CD8-positive, alpha-beta memory T cell (primary cell): ENCODE measurements at regions not wholly inside any gene's neighbourhood (a gene's known extent, or its start where the extent isn't known, plus 50 kb on each side); places are given as distances from the start of the nearest gene placed in this dataset.

Experiments used
- CTCF ChIA-PET: fragments of 350-600 bp; sonication (Branson Sonifier 250); formaldehyde crosslinking; loops from one replicate; lab custom pipeline; 2021; ENCODE audit warnings: antibody characterized with exemption; lab: Charles Lee
- POLR2A ChIA-PET: fragments of 350-600 bp; sonication (Branson Sonifier 250); formaldehyde crosslinking; loops from one replicate; lab custom pipeline; 2021; ENCODE audit warnings: antibody characterized with exemption; lab: Charles Lee
- DNase-seq, 5 donors: peaks; one replicate each; pipeline versions ENCODE4 v3.0.0 to v3.0.0-alpha.2; 2020 to 2022; ENCODE audit warnings: mixed read lengths in 1 of 5
- H3K27ac ChIP-seq: one replicate; pipeline ENCODE4 v1.7.0; 2013; ENCODE audit warnings: low read depth, mild to moderate bottlenecking, low read length, moderate library complexity
- H3K27me3 ChIP-seq: 2 replicates; pipeline ENCODE4 v1.7.0; 2013; ENCODE audit warnings: low read length, mild to moderate bottlenecking; ENCODE audit not compliant: insufficient read depth, poor library complexity, severe bottlenecking
- H3K36me3 ChIP-seq: 2 replicates; pipeline ENCODE4 v1.7.0; 2013; ENCODE audit warnings: mild to moderate bottlenecking, low read length, moderate library complexity; ENCODE audit not compliant: insufficient read depth
- H3K4me1 ChIP-seq: 2 replicates; pipeline ENCODE4 v1.7.0; 2013; ENCODE audit warnings: mild to moderate bottlenecking, low read length, moderate library complexity; ENCODE audit not compliant: insufficient read depth
- H3K4me3 ChIP-seq: 2 replicates; pipeline ENCODE4 v1.7.0; 2013; ENCODE audit warnings: mild to moderate bottlenecking, low read length
- H3K9me3 ChIP-seq: 2 replicates; pipeline ENCODE4 v1.7.0; 2013; ENCODE audit warnings: mild to moderate bottlenecking, low read length
- H3K27ac Mint-ChIP-seq, 8 donors: one replicate each; pipeline ENCODE4 v1.8.0; 2020 to 2021; ENCODE audit warnings: mixed read lengths in 8 of 8, mild to moderate bottlenecking in 6 of 8, inconsistent platforms in 3 of 8, moderate library complexity in 3 of 8
- H3K27me3 Mint-ChIP-seq, 2 donors: one replicate each; pipeline ENCODE4 v1.8.0; 2020 to 2021; ENCODE audit warnings: mixed read lengths in 2 of 2, mild to moderate bottlenecking in 1 of 2, moderate library complexity in 1 of 2
- H3K36me3 Mint-ChIP-seq, 3 donors: one replicate each; pipeline ENCODE4 v1.8.0; 2020 to 2021; ENCODE audit warnings: mixed read lengths in 3 of 3, inconsistent platforms in 1 of 3, mild to moderate bottlenecking in 1 of 3
- H3K4me1 Mint-ChIP-seq, 3 donors: one replicate each; pipeline ENCODE4 v1.8.0; 2020 to 2021; ENCODE audit warnings: mixed read lengths in 3 of 3, inconsistent platforms in 1 of 3, mild to moderate bottlenecking in 1 of 3
- H3K4me3 Mint-ChIP-seq, 7 donors: one replicate each; pipeline ENCODE4 v1.8.0; 2020 to 2021; ENCODE audit warnings: mixed read lengths in 7 of 7, mild to moderate bottlenecking in 6 of 7, moderate library complexity in 4 of 7, inconsistent platforms in 2 of 7
- H3K9me3 Mint-ChIP-seq, 5 donors: one replicate each; pipeline ENCODE4 v1.8.0; 2020 to 2022; ENCODE audit warnings: mixed read lengths in 5 of 5, mild to moderate bottlenecking in 3 of 5, moderate library complexity in 2 of 5, inconsistent platforms in 1 of 5

- Mint-ChIP-seq H3K27me3 (peaks cover 9 to 43% of the 10 kb centered on the region in 2 donors), H3K9me3 (no peaks in the 10 kb centered on the region), H3K27ac (peak overlapping the region in 3 of 8 donors; percentile 0 to 26 (median 25)), H3K4me1 (peaks cover 7 to 17% (median 13%) of the 10 kb centered on the region in 3 donors), H3K4me3 (peak overlapping the region; percentile 75 to 88 (median 80)), H3K36me3 (peaks cover 0 to 3% (median 0%) of the 10 kb centered on the region in 3 donors)
- ChIA-PET POLR2A (interaction anchor here (0.9 kb wide), 1 partner anchor 18 kb away, joined by 3 read pairs; no protein-coding TSS in a partner anchor), CTCF (interaction anchor here (1.5 to 1.9 kb wide), 3 partner anchors 10 to 169 kb away, joined by 3 to 11 read pairs (median 9); no protein-coding TSS in a partner anchor)
- H3K27me3 ChIP-seq = peaks cover 3% of the 10 kb centered on the region
- no peaks in the 10 kb centered on the region for H3K36me3 ChIP-seq
- peaks cover 10% of the 10 kb centered on the region for H3K4me1 ChIP-seq
- no peak overlapping the region for H3K27ac ChIP-seq
- no peaks in the 10 kb centered on the region for H3K9me3 ChIP-seq
- peak overlapping the region; percentile 73 for H3K4me3 ChIP-seq
- peak; percentile 19 to 65 (median 49) for DNase-seq
Observed at GRCh38 chr6:129766959-129767728, 57.2 kb upstream of the ARHGAP18 start.

GRCh38 chr6:129764761-129765407 lies 54.9 kb upstream of the ARHGAP18 start:
- Mint-ChIP-seq H3K27ac (no peak overlapping the region), H3K27me3 (peaks cover 9 to 43% of the 10 kb centered on the region in 2 donors), H3K4me3 (no peak overlapping the region), H3K4me1 (peaks cover 7 to 17% (median 13%) of the 10 kb centered on the region in 3 donors), H3K36me3 (no peaks in the 10 kb centered on the region), H3K9me3 (no peaks in the 10 kb centered on the region)
- Histone ChIP-seq H3K9me3 (no peaks in the 10 kb centered on the region), H3K36me3 (no peaks in the 10 kb centered on the region), H3K27ac (no peak overlapping the region), H3K4me3 (no peak overlapping the region), H3K27me3 (peaks cover 3% of the 10 kb centered on the region), H3K4me1 (peaks cover 10% of the 10 kb centered on the region)
- DNase-seq = no peak
- ChIA-PET CTCF (interaction anchor here (1.1 to 3.1 kb wide), 3 partner anchors 8 to 167 kb away, joined by 4 to 16 read pairs (median 4); no protein-coding TSS in a partner anchor), POLR2A (no interaction called here)

GRCh38 chr6:129759796-129760605 lies 50.0 kb upstream of the ARHGAP18 start:
- H3K36me3 ChIP-seq = no peaks in the 10 kb centered on the region
- H3K4me3 Mint-ChIP-seq = no peak overlapping the region
- H3K9me3 Mint-ChIP-seq = no peaks in the 10 kb centered on the region
- H3K36me3 Mint-ChIP-seq = no peaks in the 10 kb centered on the region
- H3K27me3 ChIP-seq = no peaks in the 10 kb centered on the region
- ChIA-PET CTCF (interaction anchor here (1.2 kb wide), 2 partner anchors 15 to 261 kb away, joined by 3 read pairs; no protein-coding TSS in a partner anchor), POLR2A (no interaction called here)
- H3K9me3 ChIP-seq = no peaks in the 10 kb centered on the region
- no peaks in the 10 kb centered on the region for H3K4me1 ChIP-seq
- no peak for DNase-seq
- no peak overlapping the region for H3K27ac Mint-ChIP-seq
- H3K27ac ChIP-seq = no peak overlapping the region
- H3K27me3 Mint-ChIP-seq = peaks cover 6 to 22% of the 10 kb centered on the region in 2 donors
- no peaks in the 10 kb centered on the region for H3K4me1 Mint-ChIP-seq
- H3K4me3 ChIP-seq = no peak overlapping the region
